ENCODE measurements at regions not wholly inside any gene's neighbourhood (a gene's known extent, or its start where the extent isn't known, plus 50 kb on each side); places are given as distances from the start of the nearest gene placed in this dataset.

- Mint-ChIP-seq H3K36me3 (ENCODE audit: low read depth, unreplicated experiment) (no peaks in the 10 kb centered on the region), H3K4me1 (ENCODE audit: unreplicated experiment) (peaks cover 8% of the 10 kb centered on the region), H3K27ac (ENCODE audit: unreplicated experiment) (no peak overlapping the region), H3K4me3 (ENCODE audit: unreplicated experiment) (no peak overlapping the region), H3K9me3 (ENCODE audit: unreplicated experiment) (no peaks in the 10 kb centered on the region), H3K27me3 (ENCODE audit: unreplicated experiment) (peaks cover 4% of the 10 kb centered on the region)
- DNase-seq (ENCODE audit: low spot score) = no peak
- no peak for TF ChIP-seq CTCF (IDR thresholded peaks at IDR 0.05; ENCODE audit: unreplicated experiment)
Observed at GRCh38 chr20:24388828-24389380, 80.5 kb upstream of the SYNDIG1 start.

- H3K27ac Mint-ChIP-seq (ENCODE audit: unreplicated experiment) = no peak overlapping the region
- TF ChIP-seq CTCF (IDR thresholded peaks at IDR 0.05; ENCODE audit: unreplicated experiment) = no peak
- no peaks in the 10 kb centered on the region for H3K36me3 Mint-ChIP-seq (ENCODE audit: low read depth, unreplicated experiment)
- H3K27me3 Mint-ChIP-seq (ENCODE audit: unreplicated experiment) = peaks cover 6% of the 10 kb centered on the region
- no peaks in the 10 kb centered on the region for H3K9me3 Mint-ChIP-seq (ENCODE audit: unreplicated experiment)
- peaks cover 16% of the 10 kb centered on the region for H3K4me1 Mint-ChIP-seq (ENCODE audit: unreplicated experiment)
- no peak for DNase-seq (ENCODE audit: low spot score)
- no peak overlapping the region for H3K4me3 Mint-ChIP-seq (ENCODE audit: unreplicated experiment)
Observed at GRCh38 chr20:24385547-24385946, 83.9 kb upstream of the SYNDIG1 start.

- no peak for TF ChIP-seq CTCF (IDR thresholded peaks at IDR 0.05; ENCODE audit: unreplicated experiment)
- H3K27me3 Mint-ChIP-seq (ENCODE audit: unreplicated experiment) = peaks cover 7% of the 10 kb centered on the region
- no peaks in the 10 kb centered on the region for H3K36me3 Mint-ChIP-seq (ENCODE audit: low read depth, unreplicated experiment)
- H3K4me1 Mint-ChIP-seq (ENCODE audit: unreplicated experiment) = peaks cover 15% of the 10 kb centered on the region
- H3K9me3 Mint-ChIP-seq (ENCODE audit: unreplicated experiment) = no peaks in the 10 kb centered on the region
- DNase-seq (ENCODE audit: low spot score) = no peak
- H3K4me3 Mint-ChIP-seq (ENCODE audit: unreplicated experiment) = no peak overlapping the region
- no peak overlapping the region for H3K27ac Mint-ChIP-seq (ENCODE audit: unreplicated experiment)
Observed at GRCh38 chr20:24384865-24385264, 84.6 kb upstream of the SYNDIG1 start.

GRCh38 chr20:24382743-24383142 is 86.7 kb upstream of the SYNDIG1 start:
- no peak for DNase-seq (ENCODE audit: low spot score)
- no peak overlapping the region for H3K4me3 Mint-ChIP-seq (ENCODE audit: unreplicated experiment)
- H3K4me1 Mint-ChIP-seq (ENCODE audit: unreplicated experiment) = peaks cover 9% of the 10 kb centered on the region
- H3K36me3 Mint-ChIP-seq (ENCODE audit: low read depth, unreplicated experiment) = no peaks in the 10 kb centered on the region
- no peak for TF ChIP-seq CTCF (IDR thresholded peaks at IDR 0.05; ENCODE audit: unreplicated experiment)
- H3K9me3 Mint-ChIP-seq (ENCODE audit: unreplicated experiment) = no peaks in the 10 kb centered on the region
- H3K27me3 Mint-ChIP-seq (ENCODE audit: unreplicated experiment) = peaks cover 4% of the 10 kb centered on the region
- H3K27ac Mint-ChIP-seq (ENCODE audit: unreplicated experiment) = no peak overlapping the region

GRCh38 chr20:24382331-24382730 is 87.1 kb upstream of the SYNDIG1 start:
- H3K4me3 Mint-ChIP-seq (ENCODE audit: unreplicated experiment) = no peak overlapping the region

More at GRCh38 chr20:24382331-24382730, 87.1 kb upstream of the SYNDIG1 start:
- Mint-ChIP-seq H3K27ac (ENCODE audit: unreplicated experiment) (no peak overlapping the region), H3K4me1 (ENCODE audit: unreplicated experiment) (peaks cover 9% of the 10 kb centered on the region), H3K27me3 (ENCODE audit: unreplicated experiment) (peaks cover 4% of the 10 kb centered on the region), H3K9me3 (ENCODE audit: unreplicated experiment) (no peaks in the 10 kb centered on the region), H3K36me3 (ENCODE audit: low read depth, unreplicated experiment) (no peaks in the 10 kb centered on the region)
- no peak for DNase-seq (ENCODE audit: low spot score)
- no peak for TF ChIP-seq CTCF (IDR thresholded peaks at IDR 0.05; ENCODE audit: unreplicated experiment)
